Left lung (tissue), 4 donors: ENCODE measurements at regions not wholly inside any gene's neighbourhood (a gene's known extent, or its start where the extent isn't known, plus 50 kb on each side); places are given as distances from the start of the nearest gene placed in this dataset.
"Not testable (repeated sequence)": the region's sequence is repeated elsewhere in the genome, so short reads cannot be mapped to it uniquely, and the experiment has no call there.

Experiments used
- ATAC-seq: fragments of 200-7000 bp; cut with Tn5 transposase; one replicate; pipeline ENCODE4 v1.9.1; 2020; ENCODE audit warnings: moderate library complexity
- DNase-seq, 4 donors: peaks; one replicate each; pipeline ENCODE4 v3.0.0-alpha.2; 2013 to 2020
- H3K27ac ChIP-seq, 2 donors: fragments of 200-600 bp; sonication (generic) in 1 of 2; one replicate each; pipeline versions ENCODE4 v1.5.0 to v1.8.0; 2020 to 2021
- H3K27me3 ChIP-seq, 2 donors: fragments of 200-600 bp; sonication (generic) in 1 of 2; one replicate each; pipeline versions ENCODE4 v1.5.0 to v1.8.0; 2020 to 2021
- H3K36me3 ChIP-seq, 2 donors: fragments of 200-600 bp; sonication (generic) in 1 of 2; one replicate each; pipeline versions ENCODE4 v1.5.0 to v1.8.0; 2020 to 2021
- H3K4me1 ChIP-seq, 2 donors: fragments of 200-600 bp; one replicate each; pipeline ENCODE4 v1.8.0; 2021
- H3K4me3 ChIP-seq, 2 donors: fragments of 200-600 bp; sonication (generic) in 1 of 2; one replicate each; pipeline versions ENCODE4 v1.5.0 to v1.8.0; 2020 to 2021; ENCODE audit warnings: mild to moderate bottlenecking in 1 of 2
- H3K9me3 ChIP-seq, 2 donors: fragments of 200-600 bp; sonication (generic) in 1 of 2; one replicate each; pipeline versions ENCODE4 v1.5.0 to v1.8.0; 2020 to 2021
- intact Hi-C, 2 donors: fragments of 100-400 bp; cut with DNase I; formaldehyde crosslinking; loops; one replicate each; pipeline versions ENCODE4 v1.11.2 to v1.14.2; 2022
- TF ChIP-seq, protein P1 (sequence below), 2 donors: fragments of 200-600 bp; sonication (generic) in 1 of 2; IDR thresholded peaks; one replicate each; pipeline versions ENCODE4 v1.5.0 to v1.8.0; 2021; ENCODE audit warnings: antibody characterized with exemption in 2 of 2
- donor health status: DM: no; HTN: yes; CAD: no.
- donor health status: DM: no; HTN: no; CAD: no.

DNA sequence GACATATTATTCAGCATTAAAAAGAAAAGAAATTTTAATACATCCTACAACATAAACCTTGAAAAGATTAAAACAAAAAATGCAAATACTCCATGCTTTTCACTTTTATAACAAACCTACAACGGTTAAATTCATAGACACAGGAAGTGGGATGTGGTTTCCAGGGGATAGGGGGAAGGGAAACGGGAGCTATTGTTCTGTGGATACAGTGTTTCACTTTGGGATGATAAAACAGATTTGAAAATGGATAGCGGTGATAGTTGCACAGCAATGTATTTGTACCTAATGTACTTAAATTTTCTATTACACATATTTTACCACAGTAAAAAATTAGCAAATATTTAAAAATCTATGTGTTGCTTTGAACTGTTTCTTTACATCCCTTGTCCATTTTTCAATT, 368.0 kb downstream of the CDY2B start:
- H3K36me3 ChIP-seq, intact Hi-C loops, H3K27me3 ChIP-seq, H3K4me1 ChIP-seq, DNase-seq, H3K4me3 ChIP-seq, H3K9me3 ChIP-seq, ATAC-seq, H3K27ac ChIP-seq: not testable (repeated sequence)

DNA sequence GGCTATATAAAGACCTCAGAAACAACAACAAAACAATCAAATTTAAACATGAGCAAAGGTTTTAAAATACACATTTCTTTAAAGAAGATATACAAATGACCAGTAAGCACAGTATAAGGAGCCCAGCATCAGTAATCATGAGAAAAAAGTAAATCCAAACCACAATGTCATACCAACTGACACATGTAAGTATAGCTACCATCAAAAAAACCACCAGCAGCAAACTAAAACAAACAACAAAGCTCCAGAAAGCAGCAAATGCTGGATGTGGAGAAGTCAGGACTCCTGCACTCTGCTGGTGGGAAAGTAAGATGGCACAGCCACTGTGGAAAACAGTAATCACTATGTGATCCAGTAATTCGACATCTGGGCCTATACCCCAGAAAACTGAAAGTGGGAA, 368.5 kb downstream of the CDY2B start:
- DNase-seq, H3K36me3 ChIP-seq, H3K4me3 ChIP-seq, intact Hi-C loops, H3K4me1 ChIP-seq, ATAC-seq, H3K9me3 ChIP-seq, H3K27ac ChIP-seq, H3K27me3 ChIP-seq: not testable (repeated sequence)

DNA sequence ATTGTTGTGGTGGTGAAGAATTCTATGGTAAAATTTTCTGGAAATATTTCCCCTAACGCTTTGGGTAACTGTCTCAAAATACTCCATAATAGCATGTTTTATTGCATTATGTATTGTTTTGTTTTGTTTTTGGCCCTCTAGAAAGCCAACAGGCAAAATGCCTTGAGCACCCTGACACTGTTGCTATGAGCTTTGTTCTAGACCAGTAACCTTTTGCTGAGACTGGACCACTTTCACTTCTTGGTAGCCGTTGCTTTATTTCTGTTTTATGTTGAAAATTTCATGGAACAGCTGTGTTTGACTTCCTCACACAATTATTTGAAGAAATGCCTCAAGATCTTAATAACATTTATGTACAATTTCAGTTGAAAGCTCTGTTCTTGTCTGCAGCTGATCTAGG, 374.2 kb downstream of the CDY2B start:
- H3K27ac ChIP-seq, H3K36me3 ChIP-seq, H3K4me1 ChIP-seq, ATAC-seq, DNase-seq, intact Hi-C loops, H3K9me3 ChIP-seq, H3K27me3 ChIP-seq, H3K4me3 ChIP-seq: not testable (repeated sequence)

DNA sequence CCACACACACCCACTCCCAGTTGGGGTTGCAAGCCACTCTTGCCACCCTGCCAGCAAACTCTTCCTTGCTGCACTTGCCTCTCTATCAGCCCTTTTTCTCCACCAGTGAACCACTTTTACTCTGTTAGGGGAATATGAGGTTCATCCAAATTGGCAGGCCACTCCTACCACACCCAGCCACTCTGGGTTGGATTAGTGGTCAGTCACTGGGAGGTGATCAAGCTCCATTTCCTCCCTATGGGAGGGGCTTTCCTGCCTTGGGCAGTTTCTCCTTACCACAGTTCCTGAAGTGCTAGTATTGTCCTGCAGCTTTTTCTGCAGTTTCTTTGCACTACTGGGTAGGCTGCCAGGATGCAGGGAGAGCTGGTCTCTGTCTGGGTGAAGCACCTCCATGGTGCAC, 395.3 kb downstream of the CDY2B start:
- H3K9me3 ChIP-seq, intact Hi-C loops, ATAC-seq, DNase-seq, H3K27ac ChIP-seq, H3K27me3 ChIP-seq, H3K36me3 ChIP-seq, H3K4me3 ChIP-seq, H3K4me1 ChIP-seq: not testable (repeated sequence)

DNA sequence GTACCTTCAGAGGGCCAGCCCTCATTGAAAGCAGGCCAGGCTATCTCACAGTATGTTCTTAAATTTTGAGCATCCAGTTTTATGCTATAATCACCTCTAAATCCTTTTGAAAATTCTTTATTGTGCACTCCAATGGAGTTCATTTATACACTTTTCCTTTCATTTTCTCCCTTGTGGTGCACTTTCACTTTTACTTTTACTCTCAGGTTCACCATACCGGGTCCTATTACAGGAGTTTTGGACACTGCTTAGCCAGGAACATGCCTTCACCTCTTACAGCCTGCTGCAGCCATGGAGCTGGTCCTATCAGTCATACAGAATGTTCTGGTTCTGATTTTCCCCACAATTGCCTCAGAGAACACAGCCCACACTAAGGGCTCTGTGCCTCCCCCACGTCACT, 395.9 kb downstream of the CDY2B start:
- DNase-seq, H3K36me3 ChIP-seq, ATAC-seq, H3K27ac ChIP-seq, H3K9me3 ChIP-seq, H3K4me1 ChIP-seq, intact Hi-C loops, H3K4me3 ChIP-seq, H3K27me3 ChIP-seq: not testable (repeated sequence)

DNA sequence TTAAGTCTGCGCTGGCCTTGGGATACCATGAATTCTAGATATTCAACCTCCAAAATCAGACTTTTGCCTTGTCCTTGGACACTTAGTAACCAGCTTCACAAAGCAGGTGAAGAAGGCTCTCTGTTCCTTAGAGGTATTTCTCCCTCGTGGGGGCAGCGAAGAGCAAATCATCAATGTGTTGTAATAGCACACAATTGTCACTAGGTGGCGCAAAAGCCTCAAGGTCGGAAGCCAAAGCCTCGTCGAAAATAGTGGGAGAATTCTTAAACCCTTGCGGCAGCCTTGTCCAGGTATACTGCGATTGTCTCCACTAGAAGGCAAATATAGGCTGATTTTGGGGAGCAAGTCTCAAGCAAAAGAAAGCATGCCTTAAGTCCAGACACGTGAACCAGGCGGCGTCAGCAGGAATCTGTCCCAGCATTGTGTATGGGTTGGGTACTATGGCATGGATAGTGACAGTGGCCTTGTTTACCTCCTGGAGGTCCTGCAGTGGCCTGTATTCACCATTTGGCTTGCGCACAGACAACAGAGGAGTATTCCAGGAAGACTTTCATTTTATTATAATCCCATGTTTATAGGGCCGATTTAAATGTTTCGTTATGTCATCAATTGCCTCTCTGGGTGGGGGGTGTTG, 398.5 kb downstream of the CDY2B start:
- ATAC-seq, DNase-seq, H3K27me3 ChIP-seq, H3K4me3 ChIP-seq, H3K27ac ChIP-seq, H3K36me3 ChIP-seq, H3K4me1 ChIP-seq, H3K9me3 ChIP-seq, intact Hi-C loops: not testable (repeated sequence)

DNA sequence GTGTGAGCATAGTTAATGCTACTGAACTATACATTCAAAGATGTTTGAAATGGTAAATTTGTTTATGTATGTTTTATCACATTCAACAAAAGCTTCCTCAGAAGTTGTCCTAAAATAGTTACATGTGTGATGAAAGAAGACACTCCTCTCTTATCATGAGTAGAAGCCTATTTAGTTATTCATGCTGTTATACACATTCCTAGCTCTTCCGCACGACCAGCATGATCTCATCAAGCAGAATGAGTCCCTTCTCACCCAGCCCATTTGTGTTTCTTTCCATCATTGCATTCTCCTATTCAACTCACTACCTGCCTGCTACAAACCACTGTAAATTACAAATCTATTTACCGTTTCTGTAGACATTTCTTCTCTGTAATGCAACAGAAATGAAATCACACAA, 408.0 kb downstream of the CDY2B start:
- ATAC-seq, H3K36me3 ChIP-seq, H3K4me3 ChIP-seq, H3K9me3 ChIP-seq, H3K27ac ChIP-seq, H3K4me1 ChIP-seq, intact Hi-C loops, DNase-seq, H3K27me3 ChIP-seq: not testable (repeated sequence)

DNA sequence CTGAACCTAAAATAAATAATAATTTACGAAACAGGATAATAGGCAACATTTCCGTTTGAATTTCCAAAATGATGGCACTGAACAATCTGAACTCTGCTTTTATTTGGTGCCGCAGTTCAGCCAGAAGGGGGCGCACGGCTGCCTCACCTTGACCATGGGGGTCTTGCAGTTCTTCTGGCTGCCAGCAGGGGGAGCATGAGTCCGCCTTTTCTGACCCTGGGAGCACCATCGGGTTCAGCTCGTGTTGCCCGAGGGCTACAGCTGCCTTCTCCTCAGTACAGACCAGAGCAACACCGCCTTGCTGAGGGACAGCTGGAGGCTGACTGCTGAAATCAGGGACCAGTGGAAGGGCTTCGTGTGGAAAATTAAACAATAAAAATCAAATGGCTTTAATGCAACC, 420.3 kb downstream of the CDY2B start:
- H3K27ac ChIP-seq, result not testable (repeated sequence)

DNA sequence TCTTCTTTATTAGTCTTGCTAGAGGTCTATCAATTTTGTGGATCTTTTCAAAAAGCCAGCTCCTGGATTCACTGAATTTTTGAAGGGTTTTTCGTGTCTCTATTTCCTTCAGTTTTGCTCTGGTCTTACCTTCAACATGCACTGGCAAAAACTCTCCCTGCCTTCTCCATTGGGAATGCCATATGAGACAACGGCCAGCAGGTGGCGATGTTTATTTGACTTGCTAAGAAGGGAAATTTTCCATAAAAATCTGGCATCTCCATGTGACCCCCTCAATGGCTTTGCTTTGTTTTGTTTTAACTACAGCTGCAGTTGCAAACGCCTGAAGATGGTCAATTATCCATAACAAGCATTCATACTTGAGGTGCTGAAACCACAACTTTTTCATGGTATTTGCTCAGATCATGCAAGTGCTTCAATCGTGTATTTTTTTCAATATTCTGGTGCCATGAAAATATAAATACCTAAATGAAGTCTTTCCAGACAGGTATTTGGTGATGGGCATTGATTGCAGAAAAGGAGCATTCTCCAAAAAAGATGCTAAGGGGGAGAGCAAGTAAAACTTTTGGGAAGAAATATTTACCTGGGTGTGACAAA, 449.4 kb downstream of the CDY2B start:
- Histone ChIP-seq H3K36me3 (no peaks in the 10 kb centered on the region), H3K4me3 (no peak overlapping the region), H3K27me3 (no peaks in the 10 kb centered on the region), H3K9me3 (no peaks in the 10 kb centered on the region), H3K4me1 (no peaks in the 10 kb centered on the region), H3K27ac (no peak overlapping the region)
- DNase-seq (no peak), ATAC-seq (no peak)
- intact Hi-C loops, result no loop called here
- TF ChIP-seq, protein P1, sequence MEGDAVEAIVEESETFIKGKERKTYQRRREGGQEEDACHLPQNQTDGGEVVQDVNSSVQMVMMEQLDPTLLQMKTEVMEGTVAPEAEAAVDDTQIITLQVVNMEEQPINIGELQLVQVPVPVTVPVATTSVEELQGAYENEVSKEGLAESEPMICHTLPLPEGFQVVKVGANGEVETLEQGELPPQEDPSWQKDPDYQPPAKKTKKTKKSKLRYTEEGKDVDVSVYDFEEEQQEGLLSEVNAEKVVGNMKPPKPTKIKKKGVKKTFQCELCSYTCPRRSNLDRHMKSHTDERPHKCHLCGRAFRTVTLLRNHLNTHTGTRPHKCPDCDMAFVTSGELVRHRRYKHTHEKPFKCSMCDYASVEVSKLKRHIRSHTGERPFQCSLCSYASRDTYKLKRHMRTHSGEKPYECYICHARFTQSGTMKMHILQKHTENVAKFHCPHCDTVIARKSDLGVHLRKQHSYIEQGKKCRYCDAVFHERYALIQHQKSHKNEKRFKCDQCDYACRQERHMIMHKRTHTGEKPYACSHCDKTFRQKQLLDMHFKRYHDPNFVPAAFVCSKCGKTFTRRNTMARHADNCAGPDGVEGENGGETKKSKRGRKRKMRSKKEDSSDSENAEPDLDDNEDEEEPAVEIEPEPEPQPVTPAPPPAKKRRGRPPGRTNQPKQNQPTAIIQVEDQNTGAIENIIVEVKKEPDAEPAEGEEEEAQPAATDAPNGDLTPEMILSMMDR (IDR thresholded peaks at IDR 0.05), result peak in 1 of 2 donors; percentile 26

More for the DNA sequence above, 420.3 kb downstream of the CDY2B start:
- intact Hi-C loops, H3K27me3 ChIP-seq, DNase-seq, ATAC-seq, H3K4me1 ChIP-seq, H3K4me3 ChIP-seq, H3K36me3 ChIP-seq, H3K9me3 ChIP-seq: not testable (repeated sequence)
